Stromal cell of bone marrow (primary cell): ENCODE measurements at regions not wholly inside any gene's neighbourhood (a gene's known extent, or its start where the extent isn't known, plus 50 kb on each side); places are given as distances from the start of the nearest gene placed in this dataset.
A peak's percentile ranks its signal among the peaks of the same experiment; 100 is the strongest.
"Not testable (repeated sequence)": the region's sequence is repeated elsewhere in the genome, so short reads cannot be mapped to it uniquely, and the experiment has no call there.

Experiments used
- DNase-seq: peaks from one replicate; pipeline ENCODE4 v3.0.0-alpha.2; 2012; ENCODE audit warnings: low read depth

DNA sequence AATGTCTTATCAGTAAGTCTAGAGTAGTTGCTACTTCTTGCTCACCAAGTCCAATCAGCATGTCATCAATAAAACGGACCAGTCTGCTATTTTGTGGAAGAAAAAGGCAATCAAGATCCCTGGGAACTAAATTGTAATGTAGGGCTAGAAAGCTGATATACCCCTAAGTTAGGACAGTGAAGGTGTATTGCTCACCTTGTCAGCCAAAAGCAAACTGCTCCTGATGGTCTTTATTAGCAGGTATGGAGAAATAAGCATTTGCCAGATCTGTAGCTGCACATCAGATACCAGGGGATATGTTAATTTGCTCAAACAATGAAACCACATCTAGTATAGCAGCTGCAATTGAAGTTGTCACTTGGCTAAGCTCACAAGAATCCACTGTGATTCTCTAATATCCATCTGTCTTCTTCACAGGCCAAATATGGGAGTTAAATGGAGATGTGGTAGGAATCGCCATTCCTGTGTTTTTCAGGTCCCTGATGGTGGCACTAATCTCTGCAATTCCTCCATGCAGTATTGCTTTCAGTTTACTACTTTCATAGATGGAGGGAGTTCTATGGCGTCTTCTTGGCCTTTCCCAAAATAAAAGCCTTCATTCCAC is 75.0 kb downstream of the TMEM237 start:
- no peak for DNase-seq

DNA sequence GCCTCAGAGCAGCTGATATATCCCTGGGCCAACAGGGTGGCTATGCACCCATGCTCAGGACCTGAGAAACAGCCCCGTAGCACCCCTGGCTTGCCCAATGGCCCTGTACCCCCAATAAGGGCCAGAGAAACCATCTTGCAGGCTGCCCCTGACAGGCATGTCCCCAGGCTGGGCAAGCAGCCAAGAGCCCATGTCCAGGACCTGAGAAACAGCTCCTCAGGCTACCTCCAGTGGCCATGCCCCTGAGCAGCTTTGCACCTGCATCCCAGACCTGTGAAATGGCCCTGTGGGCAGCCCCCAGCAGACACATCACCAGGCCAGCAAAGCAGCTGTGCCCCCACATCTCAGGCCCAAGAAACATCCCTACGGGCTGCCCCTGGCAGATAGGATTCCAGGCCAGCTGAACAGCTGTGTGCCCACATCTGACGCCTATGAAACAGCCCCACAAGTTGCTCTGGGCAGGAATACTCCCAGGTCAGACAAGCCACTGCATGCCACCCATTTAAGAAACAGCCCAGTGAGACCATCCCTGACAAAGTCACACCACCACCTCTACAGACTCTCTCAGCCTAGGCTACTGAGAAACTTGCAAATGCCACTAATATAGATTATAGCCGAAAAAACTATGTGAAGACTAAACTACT is 84.1 kb downstream of the TMEM237 start:
- DNase-seq, result no peak

DNA sequence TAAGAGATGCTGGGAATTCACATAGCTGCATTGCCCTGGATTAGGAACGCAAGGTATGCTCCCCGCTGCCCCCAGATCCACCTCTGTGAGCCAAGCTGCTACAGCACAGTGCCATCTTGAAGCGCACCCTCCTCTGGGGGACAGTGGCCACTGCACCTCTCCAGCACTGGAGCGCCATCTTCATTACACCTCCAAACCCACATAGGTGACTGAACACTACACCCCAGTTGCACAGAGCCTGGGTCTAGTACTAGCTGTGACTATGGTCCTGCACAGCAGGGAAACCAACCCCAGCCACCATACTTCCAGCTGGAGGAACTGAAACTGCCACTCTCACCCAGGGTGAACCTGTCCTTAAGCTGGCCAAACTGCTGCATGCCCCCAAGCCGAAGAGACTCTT is 84.6 kb downstream of the TMEM237 start:
- DNase-seq, result no peak

DNA sequence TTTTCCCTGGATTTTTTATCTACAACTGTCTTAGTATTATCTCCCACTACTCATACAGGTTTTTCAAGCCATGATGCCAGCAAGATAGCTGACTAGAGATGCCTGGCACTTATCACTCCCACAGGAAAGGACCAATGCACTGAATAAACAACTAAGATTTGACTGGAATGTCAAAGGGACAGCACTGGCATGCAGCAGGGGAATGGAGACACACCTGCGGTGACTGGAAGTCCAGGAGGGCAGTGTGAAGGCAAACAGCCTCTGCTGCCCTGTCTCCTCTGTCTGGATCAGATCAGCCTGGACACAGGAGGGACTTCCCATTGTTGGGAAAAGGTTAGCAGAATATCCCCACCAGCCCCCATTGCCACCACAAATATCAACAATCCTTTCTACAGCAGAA is 85.1 kb downstream of the TMEM237 start:
- DNase-seq, result no peak

DNA sequence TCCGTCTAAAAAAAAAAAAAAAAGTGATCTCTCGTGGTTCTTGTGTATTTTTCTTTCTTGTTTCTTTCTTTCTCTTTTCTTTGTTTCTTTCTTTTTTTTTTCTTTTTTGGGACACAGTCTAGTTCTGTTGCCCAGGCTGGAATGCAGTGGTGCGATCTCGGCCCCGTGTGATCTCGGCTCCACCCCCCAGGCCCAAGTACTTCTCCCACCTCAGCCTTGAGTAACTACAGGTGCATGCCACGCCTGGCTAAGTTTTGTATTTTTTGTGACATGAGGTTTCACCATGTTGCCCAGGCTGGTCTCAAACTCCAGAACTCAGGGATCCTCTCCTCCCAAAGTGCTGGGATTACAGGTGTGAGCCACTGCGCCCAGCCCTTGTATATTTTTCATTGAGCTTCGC is 91.4 kb downstream of the TMEM237 start:
- no peak for DNase-seq

DNA sequence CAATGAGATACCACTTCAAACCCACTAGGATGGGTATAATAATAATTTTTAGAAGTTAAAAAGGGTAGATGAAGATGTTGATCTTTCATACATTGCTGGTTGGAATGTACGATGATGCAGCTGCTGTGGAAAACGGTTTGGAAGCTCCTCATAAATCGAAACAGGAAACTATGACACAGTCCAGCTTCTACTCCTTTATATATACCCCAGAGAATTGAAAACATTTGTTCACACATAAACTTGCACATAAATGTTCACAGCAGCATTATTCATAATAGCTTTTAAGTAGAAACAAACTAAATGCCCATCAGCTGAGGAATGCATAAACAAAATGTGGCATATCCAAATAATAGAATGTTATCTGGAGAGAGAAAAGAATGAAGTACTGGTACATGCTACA is 95.0 kb downstream of the STRADB start:
- DNase-seq, result peak; percentile 4

DNA sequence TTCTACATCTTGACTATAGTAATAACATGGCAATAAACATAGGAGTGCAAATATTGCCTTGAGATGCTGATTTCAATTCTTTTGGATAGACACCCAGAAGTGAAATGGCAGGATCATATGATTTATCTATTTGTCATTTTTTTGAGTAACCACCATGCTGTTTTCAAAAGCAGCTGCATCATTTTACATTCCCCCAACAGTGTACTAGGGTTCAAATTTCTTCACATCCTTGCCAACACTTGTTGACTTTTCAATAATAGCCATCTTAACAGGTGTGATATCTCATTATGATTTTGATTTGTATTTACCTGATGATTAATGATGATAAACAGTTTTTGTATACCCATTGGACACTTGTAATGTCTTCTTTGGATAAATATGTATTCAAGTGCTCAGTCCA is 90.8 kb downstream of the STRADB start:
- DNase-seq, result no peak

DNA sequence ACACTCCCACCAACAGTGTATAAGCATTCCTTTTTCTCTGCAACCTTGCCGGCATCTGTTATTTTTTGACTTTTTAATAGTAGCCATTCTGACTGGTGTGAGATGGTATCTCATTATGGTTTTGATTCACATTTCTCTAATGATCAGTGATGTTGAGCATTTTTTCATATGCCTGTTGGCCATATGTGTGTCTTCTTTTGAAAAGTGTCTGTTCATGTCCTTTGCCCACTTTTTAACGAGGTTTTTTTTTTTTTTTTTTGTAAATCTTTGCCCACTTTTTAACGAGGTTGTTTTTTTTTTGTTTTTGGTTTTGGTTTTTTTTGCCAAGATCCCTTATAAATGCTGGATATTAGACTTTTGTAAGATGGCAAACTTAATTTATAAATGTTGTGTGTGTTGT is 87.7 kb downstream of the STRADB start:
- DNase-seq, result not testable (repeated sequence)

DNA sequence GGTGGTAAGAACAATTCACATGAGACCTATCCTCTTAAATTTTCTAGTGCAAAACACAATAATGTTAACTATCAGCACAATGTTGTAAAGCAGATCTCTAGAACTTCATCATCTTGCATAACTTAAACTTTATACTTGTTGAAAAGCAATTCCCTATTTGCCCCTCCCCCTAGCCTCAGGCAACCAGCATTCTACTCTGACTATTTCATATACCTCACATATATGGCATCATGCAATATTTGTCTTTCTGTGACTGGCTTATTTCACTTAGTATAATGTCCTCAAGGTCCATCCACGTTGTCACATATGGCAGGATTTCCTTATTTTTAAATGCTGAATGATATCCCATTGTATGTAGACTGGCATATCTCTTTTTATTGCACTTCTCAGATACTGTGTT is 86.5 kb downstream of the STRADB start:
- no peak for DNase-seq

DNA sequence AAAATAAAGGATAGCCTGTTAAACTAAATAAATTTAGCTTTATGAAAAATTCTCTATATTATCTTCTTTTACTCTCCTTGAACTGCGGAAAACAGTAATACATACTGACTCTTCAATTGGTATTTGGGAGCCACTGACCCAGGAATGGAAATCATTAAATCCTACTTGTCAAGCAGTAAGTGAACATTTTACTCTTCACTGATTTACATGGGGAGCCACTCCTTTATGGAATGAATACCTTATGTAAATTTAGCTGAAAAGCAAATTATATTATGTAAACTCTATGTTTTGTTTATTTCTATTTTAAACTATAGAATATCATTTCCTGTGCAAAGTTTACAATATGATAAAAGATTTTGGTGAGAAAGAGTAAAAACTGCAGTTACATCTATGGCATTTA is 85.2 kb downstream of the STRADB start:
- no peak for DNase-seq

DNA sequence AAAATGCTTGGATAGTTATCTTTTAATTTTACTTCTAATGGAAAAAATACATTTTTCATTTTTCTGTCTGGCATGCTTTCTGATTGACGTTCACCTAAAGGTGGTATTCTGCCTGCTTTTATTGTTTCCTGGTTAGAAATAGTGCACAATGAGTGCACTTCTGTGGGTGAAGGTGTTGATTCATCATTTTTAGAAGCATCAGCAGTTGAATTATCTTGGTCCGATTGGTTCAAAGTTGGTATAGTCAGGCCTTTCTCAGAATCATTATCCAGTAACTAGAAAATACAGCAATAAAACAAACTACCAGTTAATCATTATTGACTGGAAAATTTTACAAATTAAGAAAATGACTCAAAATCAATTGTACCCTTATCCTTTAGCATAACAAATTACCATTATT is 84.5 kb downstream of the STRADB start:
- DNase-seq, result no peak

DNA sequence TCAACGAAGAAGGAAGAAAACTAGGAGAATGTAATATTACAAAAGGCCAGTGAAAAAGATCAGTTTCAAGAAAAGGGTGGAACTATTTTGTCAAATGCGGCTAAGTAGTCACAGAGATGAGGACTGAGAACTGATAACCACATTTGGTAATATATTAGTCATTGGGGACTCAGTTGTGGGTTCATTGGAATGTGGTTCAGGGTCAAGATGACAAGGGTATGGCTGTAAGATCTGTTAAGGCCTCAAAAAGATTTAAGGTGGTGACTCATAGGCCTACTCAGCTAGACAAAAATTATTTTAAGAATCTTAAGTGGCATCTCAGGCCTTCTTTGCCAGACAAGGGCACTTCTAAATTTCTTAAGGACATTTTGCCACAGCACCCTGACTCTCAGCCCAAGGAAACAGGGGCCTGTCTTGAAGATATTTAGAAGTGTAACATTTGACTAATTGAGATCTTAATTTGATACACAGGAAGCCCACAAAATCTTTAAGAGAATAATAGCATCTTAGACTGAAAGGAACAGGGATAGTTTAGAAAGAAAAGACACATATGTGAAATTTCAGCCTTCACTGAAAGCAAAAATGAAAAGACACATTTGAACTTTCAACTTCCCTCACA is 81.3 kb downstream of the STRADB start:
- DNase-seq, result peak; percentile 88
